ENCODE measurements at regions not wholly inside any gene's neighbourhood (a gene's known extent, or its start where the extent isn't known, plus 50 kb on each side); places are given as distances from the start of the nearest gene placed in this dataset.
A peak's percentile ranks its signal among the peaks of the same experiment; 100 is the strongest.

GRCh38 chr2:120871016-120871635, 135.5 kb downstream of the GLI2 start:
- DNase-seq (ENCODE audit: missing footprints): peak; percentile 18
- intact Hi-C loops (cut with DNase I): loop anchor here (5.0 kb wide), 1 partner anchor 134 kb away; the partner anchor contains the start of gene GLI2
- ATAC-seq: no peak

GRCh38 chr2:120871881-120872620, 136.4 kb downstream of the GLI2 start:
- ATAC-seq (no peak), DNase-seq (ENCODE audit: missing footprints) (peak; percentile 37)
- intact Hi-C loops (cut with DNase I): loop anchor here (5.0 kb wide), 1 partner anchor 135 kb away; the partner anchor contains the start of gene GLI2

- peak; percentile 44 for DNase-seq (ENCODE audit: missing footprints)
- intact Hi-C loops (cut with DNase I): loop anchor here (5.0 kb wide), 1 partner anchor 137 kb away; the partner anchor contains the start of gene GLI2
- peak; percentile 62 for ATAC-seq
Observed at GRCh38 chr2:120873958-120874887, 138.6 kb downstream of the GLI2 start.

- peak; percentile 55 for DNase-seq (ENCODE audit: missing footprints)
- intact Hi-C loops (cut with DNase I): loop anchor here (5.0 kb wide), 1 partner anchor 138 kb away; the partner anchor contains the start of gene GLI2
- no peak for ATAC-seq
Observed at GRCh38 chr2:120874888-120875275, 139.2 kb downstream of the GLI2 start.

- ATAC-seq (no peak), DNase-seq (ENCODE audit: missing footprints) (peak; percentile 71)
- intact Hi-C loops (cut with DNase I): no loop called here
Observed at GRCh38 chr2:120875431-120875830, 139.8 kb downstream of the GLI2 start.

GRCh38 chr2:120876526-120877280, 141.0 kb downstream of the GLI2 start:
- intact Hi-C loops (cut with DNase I): no loop called here
- DNase-seq (ENCODE audit: missing footprints): peak; percentile 32
- ATAC-seq: no peak

- no peak for ATAC-seq
- intact Hi-C loops (cut with DNase I): no loop called here
- DNase-seq (ENCODE audit: missing footprints): no peak
Observed at GRCh38 chr2:120877409-120877808, 141.7 kb downstream of the GLI2 start.

GRCh38 chr2:120878970-120879369, 143.3 kb downstream of the GLI2 start:
- intact Hi-C loops (cut with DNase I): no loop called here
- no peak for ATAC-seq
- peak; percentile 50 for DNase-seq (ENCODE audit: missing footprints)

- ATAC-seq: no peak
- peak; percentile 32 for DNase-seq (ENCODE audit: missing footprints)
- intact Hi-C loops (cut with DNase I): no loop called here
Observed at GRCh38 chr2:120879431-120880295, 144.0 kb downstream of the GLI2 start.

GRCh38 chr2:120880381-120880780, 144.7 kb downstream of the GLI2 start:
- DNase-seq (ENCODE audit: missing footprints) (peak; percentile 53), ATAC-seq (no peak)
- intact Hi-C loops (cut with DNase I): no loop called here

- ATAC-seq (peak; percentile 70), DNase-seq (ENCODE audit: missing footprints) (peak; percentile 71)
- intact Hi-C loops (cut with DNase I): no loop called here
Observed at GRCh38 chr2:120881981-120882788, 146.5 kb downstream of the GLI2 start.

GRCh38 chr2:120883607-120884440, 148.2 kb downstream of the GLI2 start:
- intact Hi-C loops (cut with DNase I): no loop called here
- DNase-seq (ENCODE audit: missing footprints) (peak; percentile 44), ATAC-seq (no peak)

- no peak for ATAC-seq
- peak; percentile 57 for DNase-seq (ENCODE audit: missing footprints)
- intact Hi-C loops (cut with DNase I): no loop called here
Observed at GRCh38 chr2:120884472-120885290, 149.0 kb downstream of the GLI2 start.

GRCh38 chr2:120885321-120885720, 149.7 kb downstream of the GLI2 start:
- peak; percentile 67 for DNase-seq (ENCODE audit: missing footprints)
- no peak for ATAC-seq
- intact Hi-C loops (cut with DNase I): no loop called here

- DNase-seq (ENCODE audit: missing footprints) (no peak), ATAC-seq (no peak)
- intact Hi-C loops (cut with DNase I): no loop called here
Observed at GRCh38 chr2:120885749-120886148, 150.1 kb downstream of the GLI2 start.
